Tibial nerve (tissue), 4 donors: ENCODE measurements at regions not wholly inside any gene's neighbourhood (a gene's known extent, or its start where the extent isn't known, plus 50 kb on each side); places are given as distances from the start of the nearest gene placed in this dataset.

ENCODE experiments used
- DNase-seq, 2 donors: peaks; one replicate each; pipeline ENCODE4 v3.0.0-alpha.2; 2019; ENCODE audit warnings: low spot score in 2 of 2
- H3K27ac ChIP-seq, 4 donors: fragments of 200-600 bp; sonication (generic) in 3 of 4; one replicate each; pipeline ENCODE4 v1.5.1; 2017 to 2019; ENCODE audit warnings: mild to moderate bottlenecking in 1 of 4
- H3K27me3 ChIP-seq, 2 donors: fragments of 200-600 bp; sonication (generic) in 1 of 2; one replicate each; pipeline versions ENCODE4 v1.5.1 to v1.6.0; 2017 to 2019
- H3K36me3 ChIP-seq, 3 donors: fragments of 200-600 bp; sonication (generic); one replicate each; pipeline ENCODE4 v1.5.1; 2018 to 2019
- H3K4me1 ChIP-seq, 4 donors: fragments of 200-600 bp; sonication (generic) in 3 of 4; one replicate each; pipeline ENCODE4 v1.5.1; 2017 to 2019
- H3K4me3 ChIP-seq, 4 donors: fragments of 200-600 bp; sonication (generic) in 3 of 4; one replicate each; pipeline ENCODE4 v1.5.1; 2017 to 2019; ENCODE audit warnings: mild to moderate bottlenecking in 1 of 4, moderate library complexity in 1 of 4
- H3K9me3 ChIP-seq, 4 donors: fragments of 200-600 bp; sonication (generic) in 3 of 4; one replicate each; pipeline ENCODE4 v1.5.1; 2017 to 2019
- EP300 ChIP-seq, 2 donors: sonication (generic); formaldehyde crosslinking; IDR thresholded peaks; one replicate each; pipeline ENCODE4 v1.6.1; 2017; ENCODE audit warnings: antibody characterized with exemption in 2 of 2, mild to moderate bottlenecking in 1 of 2
- POLR2A ChIP-seq, 2 donors: fragments of 450-650 bp; IDR thresholded peaks; one replicate each; pipeline ENCODE4 v1.6.1; 2017; ENCODE audit warnings: antibody characterized with exemption in 2 of 2, mild to moderate bottlenecking in 2 of 2, moderate library complexity in 2 of 2
- WGBS, 2 donors: methylation state at CpG; one replicate each; pipeline ENCODE4 v1.1.5; 2018; 5-methylcytosine and 5-hydroxymethylcytosine counted together
- TF ChIP-seq, protein P1 (sequence below), 5 experiments: fragments of 200-600 bp in 3 of 5; fragments of 450-650 bp in 2 of 5; sonication (generic) in 3 of 5; IDR thresholded peaks; one replicate each; pipeline ENCODE4 v1.5.1; 2016 to 2019; ENCODE audit warnings: antibody characterized with exemption in 5 of 5, mild to moderate bottlenecking in 3 of 5, moderate library complexity in 2 of 5

DNA sequence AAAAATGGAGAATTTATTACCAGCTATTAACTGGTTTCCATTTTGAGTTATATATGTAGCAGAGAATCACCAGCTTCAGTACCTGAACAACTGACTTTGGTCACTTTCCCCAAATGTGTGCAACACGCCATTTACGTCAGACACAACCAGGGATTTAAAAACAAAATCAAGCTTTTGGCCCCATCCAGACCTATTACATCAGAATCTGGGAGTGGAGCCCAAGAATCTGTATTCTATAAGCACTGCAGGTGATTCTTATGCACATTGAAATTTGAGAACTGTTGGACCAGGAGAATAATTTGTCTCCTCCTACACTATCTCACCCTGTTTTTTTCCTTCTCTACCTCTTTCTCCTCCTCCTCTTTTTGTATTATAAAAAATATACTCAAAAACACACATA is 295.9 kb downstream of the PRELID2 start:
- 87 to 90% methylated on average over 2 of the region's 2 CpGs for WGBS, 2 donors
- no peak overlapping the region for H3K4me3 ChIP-seq
- no peaks in the 10 kb centered on the region for H3K36me3 ChIP-seq
- H3K9me3 ChIP-seq, result peaks cover 0 to 12% (median 0%) of the 10 kb centered on the region in 4 donors
- no peak for DNase-seq
- no peak overlapping the region for H3K27ac ChIP-seq
- H3K27me3 ChIP-seq, result no peaks in the 10 kb centered on the region
- TF ChIP-seq, protein P1, sequence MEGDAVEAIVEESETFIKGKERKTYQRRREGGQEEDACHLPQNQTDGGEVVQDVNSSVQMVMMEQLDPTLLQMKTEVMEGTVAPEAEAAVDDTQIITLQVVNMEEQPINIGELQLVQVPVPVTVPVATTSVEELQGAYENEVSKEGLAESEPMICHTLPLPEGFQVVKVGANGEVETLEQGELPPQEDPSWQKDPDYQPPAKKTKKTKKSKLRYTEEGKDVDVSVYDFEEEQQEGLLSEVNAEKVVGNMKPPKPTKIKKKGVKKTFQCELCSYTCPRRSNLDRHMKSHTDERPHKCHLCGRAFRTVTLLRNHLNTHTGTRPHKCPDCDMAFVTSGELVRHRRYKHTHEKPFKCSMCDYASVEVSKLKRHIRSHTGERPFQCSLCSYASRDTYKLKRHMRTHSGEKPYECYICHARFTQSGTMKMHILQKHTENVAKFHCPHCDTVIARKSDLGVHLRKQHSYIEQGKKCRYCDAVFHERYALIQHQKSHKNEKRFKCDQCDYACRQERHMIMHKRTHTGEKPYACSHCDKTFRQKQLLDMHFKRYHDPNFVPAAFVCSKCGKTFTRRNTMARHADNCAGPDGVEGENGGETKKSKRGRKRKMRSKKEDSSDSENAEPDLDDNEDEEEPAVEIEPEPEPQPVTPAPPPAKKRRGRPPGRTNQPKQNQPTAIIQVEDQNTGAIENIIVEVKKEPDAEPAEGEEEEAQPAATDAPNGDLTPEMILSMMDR (IDR thresholded peaks at IDR 0.05), result no peak
- no peak for TF ChIP-seq POLR2A (IDR thresholded peaks at IDR 0.05)
- no peak for TF ChIP-seq EP300 (IDR thresholded peaks at IDR 0.05)
- no peaks in the 10 kb centered on the region for H3K4me1 ChIP-seq

DNA sequence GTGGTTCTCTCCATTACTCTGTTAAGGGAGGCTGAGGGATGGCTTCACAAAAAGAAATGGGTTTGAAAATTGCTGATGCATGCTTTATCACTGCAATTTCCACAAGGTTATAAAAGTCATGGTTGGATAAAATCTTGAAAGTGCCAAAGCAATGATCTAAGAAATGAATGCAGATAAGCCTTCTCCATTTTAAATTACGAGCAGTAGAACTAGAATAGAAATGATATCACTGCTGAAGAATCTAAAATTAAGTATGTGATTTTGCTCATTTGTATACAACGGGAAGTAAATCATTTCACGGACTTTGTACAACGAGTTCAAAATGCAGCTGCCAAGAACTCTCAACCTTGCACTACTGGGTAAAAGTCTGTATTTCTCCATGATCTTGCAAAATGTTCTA is 299.0 kb downstream of the PRELID2 start:
- Histone ChIP-seq H3K9me3 (peaks cover 0 to 12% (median 0%) of the 10 kb centered on the region in 4 donors), H3K27me3 (no peaks in the 10 kb centered on the region), H3K36me3 (no peaks in the 10 kb centered on the region), H3K4me3 (no peak overlapping the region), H3K4me1 (no peaks in the 10 kb centered on the region), H3K27ac (no peak overlapping the region)
- DNase-seq, result no peak
- TF ChIP-seq POLR2A (IDR thresholded peaks at IDR 0.05) (no peak), EP300 (IDR thresholded peaks at IDR 0.05) (no peak)
- TF ChIP-seq, protein P1 (IDR thresholded peaks at IDR 0.05), result no peak
- WGBS, 2 donors, result 35 to 65% methylated on average over 4 of the region's 4 CpGs

DNA sequence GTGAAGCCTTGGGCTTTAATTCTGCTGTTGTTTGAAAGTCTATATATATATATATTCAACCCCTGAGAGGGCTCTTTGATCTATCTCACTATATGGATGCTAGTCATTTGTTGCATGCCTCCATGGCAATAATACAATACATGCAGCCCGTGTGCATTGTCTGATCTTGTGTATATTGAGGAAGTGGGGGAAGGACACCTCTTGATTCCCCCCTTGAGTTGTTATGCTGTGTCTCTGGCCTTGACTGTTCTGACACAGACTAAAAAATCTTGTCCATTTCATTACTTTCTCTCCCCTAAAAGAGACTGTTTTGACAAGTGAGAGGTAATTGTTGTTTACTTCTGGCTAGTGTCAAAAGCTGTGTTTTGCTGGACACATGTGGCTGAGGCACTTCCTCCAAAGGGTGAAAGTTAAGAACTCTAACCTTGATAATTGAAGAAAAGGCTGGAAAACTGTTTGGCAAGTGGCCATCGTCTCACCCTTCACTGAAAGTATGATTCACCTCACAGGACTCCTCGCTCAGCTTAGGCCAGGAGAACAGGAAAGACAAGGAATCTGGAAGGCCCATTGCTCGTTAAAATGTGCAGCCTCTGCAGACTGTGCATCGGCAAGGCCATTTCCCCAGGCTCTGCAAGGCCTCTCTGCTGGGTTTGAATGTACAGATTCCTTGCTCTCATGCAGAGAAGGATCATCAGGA is 304.0 kb downstream of the PRELID2 start:
- Histone ChIP-seq H3K9me3 (no peaks in the 10 kb centered on the region), H3K4me3 (no peak overlapping the region), H3K36me3 (no peaks in the 10 kb centered on the region), H3K4me1 (no peaks in the 10 kb centered on the region), H3K27ac (no peak overlapping the region), H3K27me3 (no peaks in the 10 kb centered on the region)
- DNase-seq, result no peak
- WGBS, 2 donors, result 37 to 47% methylated on average over 5 of the region's 5 CpGs
- TF ChIP-seq EP300 (IDR thresholded peaks at IDR 0.05), result no peak
- TF ChIP-seq, protein P1 (IDR thresholded peaks at IDR 0.05), result no peak
- no peak for TF ChIP-seq POLR2A (IDR thresholded peaks at IDR 0.05)

DNA sequence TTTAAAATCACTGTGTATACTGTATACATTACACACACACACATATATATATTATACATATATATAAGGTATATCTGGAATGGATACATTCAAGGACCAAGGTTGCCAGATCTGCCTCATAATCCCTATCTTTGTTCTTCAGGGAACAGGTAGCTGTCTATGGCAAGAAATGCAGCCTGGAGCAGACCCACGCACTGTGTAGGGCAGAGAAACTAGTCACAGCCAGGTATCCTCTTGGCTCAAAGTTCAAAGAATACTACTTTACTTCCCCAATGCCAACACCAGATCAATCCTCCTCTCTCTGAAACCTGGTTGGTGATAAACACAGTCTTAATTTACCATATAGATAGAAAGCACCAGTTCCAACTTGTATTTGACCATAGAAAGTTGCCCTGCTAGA is 313.6 kb downstream of the PRELID2 start:
- no peaks in the 10 kb centered on the region for H3K27me3 ChIP-seq
- 87 to 100% methylated on average over 1 of the region's 1 CpG for WGBS, 2 donors
- H3K36me3 ChIP-seq, result no peaks in the 10 kb centered on the region
- H3K9me3 ChIP-seq, result peaks cover 0 to 10% (median 0%) of the 10 kb centered on the region in 4 donors
- DNase-seq, result no peak
- H3K4me3 ChIP-seq, result no peak overlapping the region
- H3K4me1 ChIP-seq, result no peaks in the 10 kb centered on the region
- TF ChIP-seq EP300 (IDR thresholded peaks at IDR 0.05) (no peak), POLR2A (IDR thresholded peaks at IDR 0.05) (no peak)
- TF ChIP-seq, protein P1 (IDR thresholded peaks at IDR 0.05), result no peak
- H3K27ac ChIP-seq, result no peak overlapping the region

DNA sequence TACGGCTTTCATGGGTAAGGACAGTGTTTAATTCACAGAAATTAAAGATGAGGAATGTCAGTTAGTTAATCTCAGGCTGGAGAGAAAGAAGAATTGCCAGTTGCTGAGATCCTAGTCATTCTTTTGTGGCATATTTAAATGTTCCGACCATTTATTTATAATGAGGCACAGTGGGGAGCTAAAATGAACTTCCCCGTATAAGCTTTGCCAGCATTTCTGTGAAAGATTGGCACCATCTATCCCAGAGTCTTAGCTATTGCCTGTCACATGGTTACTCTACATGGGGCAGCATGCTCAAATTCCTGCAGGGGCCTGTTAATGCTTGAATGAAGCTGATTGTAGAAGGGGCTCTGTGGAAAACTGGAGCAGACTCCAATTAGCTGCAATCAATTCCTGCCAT is 314.1 kb downstream of the PRELID2 start:
- Histone ChIP-seq H3K36me3 (no peaks in the 10 kb centered on the region), H3K27ac (peak overlapping the region in 1 of 4 donors; percentile 50), H3K27me3 (no peaks in the 10 kb centered on the region), H3K9me3 (peaks cover 0 to 15% (median 0%) of the 10 kb centered on the region in 4 donors), H3K4me3 (no peak overlapping the region), H3K4me1 (no peaks in the 10 kb centered on the region)
- DNase-seq, result no peak
- TF ChIP-seq, protein P1 (IDR thresholded peaks at IDR 0.05), result no peak
- TF ChIP-seq POLR2A (IDR thresholded peaks at IDR 0.05) (no peak), EP300 (IDR thresholded peaks at IDR 0.05) (no peak)
- WGBS, 2 donors, result 44 to 48% methylated on average over 3 of the region's 3 CpGs
